GM19395 (cell line): ENCODE measurements at regions not wholly inside any gene's neighbourhood (a gene's known extent, or its start where the extent isn't known, plus 50 kb on each side); places are given as distances from the start of the nearest gene placed in this dataset.

ENCODE experiments used
- ATAC-seq: cut with Tn5 transposase; IDR thresholded peaks from one replicate; pipeline ENCODE4 v1.9.1; 2021; ENCODE audit warnings: mild to moderate bottlenecking, moderate library complexity; ENCODE audit not compliant: unreplicated experiment

- no peak for ATAC-seq
Observed at GRCh38 chrX:39519030-39519488, 578.7 kb downstream of the BCOR start.

- ATAC-seq: no peak
Observed at GRCh38 chrX:39519566-39520301, 578.0 kb downstream of the BCOR start.

- no peak for ATAC-seq
Observed at GRCh38 chrX:39525758-39526157, 572.0 kb downstream of the BCOR start.

GRCh38 chrX:39527025-39527424 is 570.7 kb downstream of the BCOR start:
- no peak for ATAC-seq

GRCh38 chrX:39528161-39528916 is 569.4 kb downstream of the BCOR start:
- no peak for ATAC-seq

- ATAC-seq: no peak
Observed at GRCh38 chrX:39532761-39533160, 565.0 kb downstream of the BCOR start.

GRCh38 chrX:39534949-39535348 is 562.8 kb downstream of the BCOR start:
- ATAC-seq: no peak

- no peak for ATAC-seq
Observed at GRCh38 chrX:39536211-39536610, 561.5 kb downstream of the BCOR start.

GRCh38 chrX:39541881-39542280 is 555.9 kb downstream of the BCOR start:
- ATAC-seq: no peak

- no peak for ATAC-seq
Observed at GRCh38 chrX:39542316-39542715, 555.4 kb downstream of the BCOR start.

- ATAC-seq: no peak
Observed at GRCh38 chrX:39550795-39551361, 546.9 kb downstream of the BCOR start.

- no peak for ATAC-seq
Observed at GRCh38 chrX:39551762-39552161, 546.0 kb downstream of the BCOR start.

- no peak for ATAC-seq
Observed at GRCh38 chrX:39555431-39555830, 542.3 kb downstream of the BCOR start.

- no peak for ATAC-seq
Observed at GRCh38 chrX:39556056-39556455, 541.7 kb downstream of the BCOR start.

- no peak for ATAC-seq
Observed at GRCh38 chrX:39559229-39559628, 538.5 kb downstream of the BCOR start.

GRCh38 chrX:39560271-39560670 is 537.5 kb downstream of the BCOR start:
- ATAC-seq: no peak

GRCh38 chrX:39563178-39563577 is 534.6 kb downstream of the BCOR start:
- ATAC-seq: no peak

- ATAC-seq: no peak
Observed at GRCh38 chrX:39564751-39565150, 533.0 kb downstream of the BCOR start.

GRCh38 chrX:39574178-39574577 is 523.6 kb downstream of the BCOR start:
- ATAC-seq: no peak

- ATAC-seq: no peak
Observed at GRCh38 chrX:39576041-39576872, 521.5 kb downstream of the BCOR start.
